HEK293 (cell line): ENCODE measurements at regions not wholly inside any gene's neighbourhood (a gene's known extent, or its start where the extent isn't known, plus 50 kb on each side); places are given as distances from the start of the nearest gene placed in this dataset.

ENCODE experiments used
- CTCF ChIA-PET: fragments of 350-600 bp; formaldehyde crosslinking; extraction: SDS; loops from one replicate; lab custom pipeline; 2021; ENCODE audit warnings: antibody characterized with exemption; lab: Yijun Ruan, JAX
- POLR2A ChIA-PET: fragments of 300-600 bp; formaldehyde crosslinking; extraction: SDS; loops from one replicate; lab custom pipeline; 2020; ENCODE audit warnings: antibody characterized with exemption, inconsistent platforms; lab: Yijun Ruan, JAX
- H3K27ac ChIP-seq: fragments of 200-500 bp; sonication (Bioruptor generic); 2 replicates; pipeline ENCODE4 v1.5.1; 2014; ENCODE audit warnings: low read depth, low read length, control low read depth, inconsistent platforms; ENCODE audit errors: extremely low read depth
- H3K36me3 ChIP-seq, 2 experiments: fragments of 200-500 bp in 1 of 2; sonication (Bioruptor generic) in 1 of 2; 1 replicate in 1 of 2; 2 replicates in 1 of 2; pipeline ENCODE4 v1.5.1; 2014 to 2017; ENCODE audit warnings: inconsistent platforms in 2 of 2, low read length in 2 of 2; ENCODE audit not compliant: control insufficient read depth in 2 of 2, insufficient read depth in 1 of 2
- H3K4me1 ChIP-seq: fragments of 200-500 bp; sonication (Bioruptor generic); 2 replicates; pipeline ENCODE4 v1.5.1; 2014; ENCODE audit warnings: mild to moderate bottlenecking, low read length, inconsistent platforms; ENCODE audit not compliant: control insufficient read depth, insufficient read depth
- H3K4me3 ChIP-seq: 2 replicates; pipeline ENCODE4 v1.5.1; 2011; ENCODE audit warnings: low read depth, mild to moderate bottlenecking, control low read depth, low read length, moderate library complexity
- H3K9me3 ChIP-seq: fragments of 200-500 bp; sonication (Bioruptor generic); 2 replicates; pipeline ENCODE4 v1.5.1; 2014; ENCODE audit warnings: low read depth, low read length, inconsistent platforms; ENCODE audit not compliant: control insufficient read depth, insufficient read depth
- FEZF1 ChIP-seq: fragments of 450-650 bp; formaldehyde crosslinking; IDR thresholded peaks from 2 replicates; pipeline ENCODE4 v1.5.1; 2016; ENCODE audit warnings: missing biosample characterization, missing genetic modification characterization
- TRIM28 ChIP-seq: IDR thresholded peaks from 2 replicates; pipeline ENCODE4 v1.6.1; 2011; ENCODE audit warnings: low read length, control low read depth, borderline replicate concordance
- ZBTB1 ChIP-seq: fragments of 450-650 bp; formaldehyde crosslinking; IDR thresholded peaks from 2 replicates; pipeline ENCODE4 v1.5.1; 2016; ENCODE audit warnings: missing biosample characterization, missing genetic modification characterization
- ZBTB8A ChIP-seq: fragments of 450-650 bp; formaldehyde crosslinking; IDR thresholded peaks from 2 replicates; pipeline ENCODE4 v1.5.1; 2016; ENCODE audit warnings: missing biosample characterization, missing genetic modification characterization
- ZFHX2 ChIP-seq: fragments of 450-650 bp; formaldehyde crosslinking; conservative IDR thresholded peaks from 2 replicates; pipeline ENCODE4 v1.5.1; 2016; ENCODE audit warnings: missing biosample characterization, missing genetic modification characterization
- ZNF146 ChIP-seq: fragments of 450-650 bp; formaldehyde crosslinking; IDR thresholded peaks from 2 replicates; pipeline ENCODE4 v1.5.1; 2016; ENCODE audit warnings: missing biosample characterization, missing genetic modification characterization
- ZNF157 ChIP-seq: fragments of 450-650 bp; formaldehyde crosslinking; IDR thresholded peaks from 2 replicates; pipeline ENCODE4 v1.5.1; 2016; ENCODE audit warnings: missing biosample characterization, missing genetic modification characterization
- ZNF19 ChIP-seq: fragments of 450-650 bp; formaldehyde crosslinking; IDR thresholded peaks from 2 replicates; pipeline ENCODE4; 2016; ENCODE audit warnings: missing biosample characterization, missing genetic modification characterization, low read depth
- ZNF23 ChIP-seq: fragments of 450-650 bp; formaldehyde crosslinking; IDR thresholded peaks from 2 replicates; pipeline ENCODE4 v1.5.1; 2016; ENCODE audit warnings: missing biosample characterization, missing genetic modification characterization, borderline replicate concordance
- ZNF311 ChIP-seq: fragments of 450-650 bp; formaldehyde crosslinking; IDR thresholded peaks from 2 replicates; pipeline ENCODE4 v1.5.1; 2017; ENCODE audit warnings: missing biosample characterization, missing genetic modification characterization, borderline replicate concordance
- ZNF335 ChIP-seq: fragments of 450-650 bp; formaldehyde crosslinking; conservative IDR thresholded peaks from 2 replicates; pipeline ENCODE4 v1.5.1; 2016; ENCODE audit warnings: missing biosample characterization, missing genetic modification characterization
- ZNF350 ChIP-seq: fragments of 450-650 bp; formaldehyde crosslinking; IDR thresholded peaks from 2 replicates; pipeline ENCODE4 v1.5.0; 2017; ENCODE audit warnings: missing biosample characterization, mild to moderate bottlenecking, missing genetic modification characterization
- ZNF37A ChIP-seq: fragments of 450-650 bp; IDR thresholded peaks from 2 replicates; pipeline ENCODE4 v1.5.1; 2018; ENCODE audit warnings: missing biosample characterization, missing genetic modification characterization
- ZNF391 ChIP-seq: fragments of 450-650 bp; formaldehyde crosslinking; IDR thresholded peaks from 2 replicates; pipeline ENCODE4 v1.5.1; 2016; ENCODE audit warnings: low read depth, missing biosample characterization, missing genetic modification characterization, borderline replicate concordance
- ZNF560 ChIP-seq: fragments of 450-650 bp; formaldehyde crosslinking; IDR thresholded peaks from 2 replicates; pipeline ENCODE4 v1.5.1; 2017; ENCODE audit warnings: missing biosample characterization, missing genetic modification characterization, borderline replicate concordance
- ZNF561 ChIP-seq: fragments of 450-650 bp; IDR thresholded peaks from 2 replicates; pipeline ENCODE4 v1.5.1; 2018; ENCODE audit warnings: missing biosample characterization, missing genetic modification characterization, borderline replicate concordance
- ZNF626 ChIP-seq: fragments of 450-650 bp; sonication (Bioruptor Pico); formaldehyde crosslinking; IDR thresholded peaks from 2 replicates; pipeline ENCODE4 v1.5.1; 2018; ENCODE audit warnings: missing biosample characterization, missing genetic modification characterization, inconsistent platforms
- ZNF843 ChIP-seq: fragments of 450-650 bp; formaldehyde crosslinking; IDR thresholded peaks from 2 replicates; pipeline ENCODE4 v1.5.1; 2016; ENCODE audit warnings: missing biosample characterization, missing genetic modification characterization
- ZSCAN16 ChIP-seq: fragments of 450-650 bp; formaldehyde crosslinking; IDR thresholded peaks from 2 replicates; pipeline ENCODE4 v1.5.1; 2016; ENCODE audit warnings: missing biosample characterization, missing genetic modification characterization
- TF ChIP-seq, protein P1 (sequence below): fragments of 450-650 bp; formaldehyde crosslinking; IDR thresholded peaks from 2 replicates; pipeline ENCODE4 v1.5.0; 2017; ENCODE audit warnings: missing biosample characterization, missing genetic modification characterization, borderline replicate concordance
- TF ChIP-seq, protein P2 (sequence below): fragments of 450-650 bp; formaldehyde crosslinking; IDR thresholded peaks from 2 replicates; pipeline ENCODE4 v1.5.1; 2016; ENCODE audit warnings: missing biosample characterization, missing genetic modification characterization

DNA sequence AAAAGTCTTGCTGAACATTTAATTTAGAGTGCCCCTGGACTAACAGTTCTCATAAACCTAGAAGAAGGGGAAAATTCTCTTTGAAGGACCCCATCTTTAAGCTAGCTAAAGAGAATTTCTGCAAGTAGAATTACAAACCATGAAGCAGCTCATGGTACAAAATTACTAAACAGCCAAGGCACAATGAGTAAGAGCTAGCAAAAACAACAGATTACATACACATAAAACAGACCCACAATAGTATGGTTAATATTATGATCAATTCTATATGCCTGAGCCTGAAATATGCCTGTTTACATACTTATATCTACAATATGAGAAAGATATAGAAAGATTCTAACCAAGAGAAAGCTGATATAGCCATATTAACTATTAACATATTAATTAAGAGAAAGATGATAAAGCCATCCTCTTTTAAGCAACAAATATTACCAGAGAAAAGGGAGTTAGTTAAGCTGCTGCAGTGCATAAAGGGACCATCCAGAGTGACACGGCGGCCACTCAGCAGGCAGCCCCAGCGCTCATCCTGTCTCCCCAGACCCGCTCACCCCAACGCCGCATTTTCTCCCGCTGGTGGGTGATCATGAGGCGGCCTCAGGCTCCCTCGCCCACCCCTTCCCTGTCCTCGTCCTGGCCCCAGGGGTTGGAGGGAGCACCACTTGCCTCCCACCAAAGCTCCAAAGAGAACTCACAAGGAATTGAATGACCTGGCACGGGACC, 98.4 kb upstream of the CARMIL1 start:
- TF ChIP-seq, protein P1, sequence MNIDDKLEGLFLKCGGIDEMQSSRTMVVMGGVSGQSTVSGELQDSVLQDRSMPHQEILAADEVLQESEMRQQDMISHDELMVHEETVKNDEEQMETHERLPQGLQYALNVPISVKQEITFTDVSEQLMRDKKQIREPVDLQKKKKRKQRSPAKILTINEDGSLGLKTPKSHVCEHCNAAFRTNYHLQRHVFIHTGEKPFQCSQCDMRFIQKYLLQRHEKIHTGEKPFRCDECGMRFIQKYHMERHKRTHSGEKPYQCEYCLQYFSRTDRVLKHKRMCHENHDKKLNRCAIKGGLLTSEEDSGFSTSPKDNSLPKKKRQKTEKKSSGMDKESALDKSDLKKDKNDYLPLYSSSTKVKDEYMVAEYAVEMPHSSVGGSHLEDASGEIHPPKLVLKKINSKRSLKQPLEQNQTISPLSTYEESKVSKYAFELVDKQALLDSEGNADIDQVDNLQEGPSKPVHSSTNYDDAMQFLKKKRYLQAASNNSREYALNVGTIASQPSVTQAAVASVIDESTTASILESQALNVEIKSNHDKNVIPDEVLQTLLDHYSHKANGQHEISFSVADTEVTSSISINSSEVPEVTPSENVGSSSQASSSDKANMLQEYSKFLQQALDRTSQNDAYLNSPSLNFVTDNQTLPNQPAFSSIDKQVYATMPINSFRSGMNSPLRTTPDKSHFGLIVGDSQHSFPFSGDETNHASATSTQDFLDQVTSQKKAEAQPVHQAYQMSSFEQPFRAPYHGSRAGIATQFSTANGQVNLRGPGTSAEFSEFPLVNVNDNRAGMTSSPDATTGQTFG (tag by site-specific recombination), result no peak
- TF ChIP-seq ZNF37A (tag by site-specific recombination), result no peak
- no peak for TF ChIP-seq ZNF311 (tag by site-specific recombination)
- no peak for TF ChIP-seq ZBTB8A (tag by site-specific recombination)
- TF ChIP-seq ZNF146 (tag by site-specific recombination), result no peak
- no peak for TF ChIP-seq FEZF1
- TF ChIP-seq, protein P2, sequence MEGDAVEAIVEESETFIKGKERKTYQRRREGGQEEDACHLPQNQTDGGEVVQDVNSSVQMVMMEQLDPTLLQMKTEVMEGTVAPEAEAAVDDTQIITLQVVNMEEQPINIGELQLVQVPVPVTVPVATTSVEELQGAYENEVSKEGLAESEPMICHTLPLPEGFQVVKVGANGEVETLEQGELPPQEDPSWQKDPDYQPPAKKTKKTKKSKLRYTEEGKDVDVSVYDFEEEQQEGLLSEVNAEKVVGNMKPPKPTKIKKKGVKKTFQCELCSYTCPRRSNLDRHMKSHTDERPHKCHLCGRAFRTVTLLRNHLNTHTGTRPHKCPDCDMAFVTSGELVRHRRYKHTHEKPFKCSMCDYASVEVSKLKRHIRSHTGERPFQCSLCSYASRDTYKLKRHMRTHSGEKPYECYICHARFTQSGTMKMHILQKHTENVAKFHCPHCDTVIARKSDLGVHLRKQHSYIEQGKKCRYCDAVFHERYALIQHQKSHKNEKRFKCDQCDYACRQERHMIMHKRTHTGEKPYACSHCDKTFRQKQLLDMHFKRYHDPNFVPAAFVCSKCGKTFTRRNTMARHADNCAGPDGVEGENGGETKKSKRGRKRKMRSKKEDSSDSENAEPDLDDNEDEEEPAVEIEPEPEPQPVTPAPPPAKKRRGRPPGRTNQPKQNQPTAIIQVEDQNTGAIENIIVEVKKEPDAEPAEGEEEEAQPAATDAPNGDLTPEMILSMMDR (tag by site-specific recombination), result no peak
- no peak for TF ChIP-seq ZNF23 (tag by site-specific recombination)
- ChIA-PET POLR2A (no interaction called here), CTCF (interaction anchor here (0.6 to 1.6 kb wide), 3 partner anchors 42 to 112 kb away, joined by 3 to 4 read pairs (median 3); no protein-coding TSS in a partner anchor)
- Histone ChIP-seq H3K4me3 (no peak overlapping the region), H3K27ac (no peak overlapping the region), H3K4me1 (peaks cover 3% of the 10 kb centered on the region; the same call in 1 of the 2 replicates), H3K36me3 (no peaks in the 10 kb centered on the region), H3K9me3 (no peaks in the 10 kb centered on the region)

DNA sequence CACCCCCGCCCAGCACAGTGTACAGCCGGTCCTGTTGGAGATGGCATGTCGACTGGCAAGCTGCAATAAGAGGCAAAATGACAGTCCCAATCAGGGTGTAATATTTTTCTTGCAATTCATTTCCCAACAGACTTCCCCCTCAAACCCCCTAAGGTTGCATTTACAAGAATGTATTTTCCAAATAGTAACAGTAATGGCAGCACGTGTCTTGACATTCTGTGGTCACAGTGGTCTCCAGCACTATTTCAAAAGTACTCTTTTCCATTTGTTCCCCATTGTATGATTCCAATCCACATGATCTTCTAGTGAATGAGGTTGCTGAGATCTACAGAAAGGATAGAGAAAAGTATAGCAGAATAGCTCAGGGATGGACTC, 97.8 kb upstream of the CARMIL1 start:
- TF ChIP-seq ZBTB1 (no peak), ZSCAN16 (tag by site-specific recombination) (no peak), ZNF19 (no peak), ZNF335 (tag by site-specific recombination) (no peak), ZNF37A (tag by site-specific recombination) (no peak), ZNF561 (no peak), ZFHX2 (no peak), ZNF560 (tag by site-specific recombination) (no peak), ZNF350 (no peak), ZNF843 (no peak), ZNF626 (no peak), TRIM28 (no peak)
- H3K4me3 ChIP-seq, result no peak overlapping the region
- POLR2A ChIA-PET, result no interaction called here
- no peaks in the 10 kb centered on the region for H3K9me3 ChIP-seq
- no peaks in the 10 kb centered on the region for H3K36me3 ChIP-seq
- CTCF ChIA-PET, result interaction anchor here (0.6 to 1.6 kb wide), 3 partner anchors 42 to 112 kb away, joined by 3 to 4 read pairs (median 3); no protein-coding TSS in a partner anchor
- H3K4me1 ChIP-seq, result peaks cover 3% of the 10 kb centered on the region; the same call in 1 of the 2 replicates
- no peak overlapping the region for H3K27ac ChIP-seq

DNA sequence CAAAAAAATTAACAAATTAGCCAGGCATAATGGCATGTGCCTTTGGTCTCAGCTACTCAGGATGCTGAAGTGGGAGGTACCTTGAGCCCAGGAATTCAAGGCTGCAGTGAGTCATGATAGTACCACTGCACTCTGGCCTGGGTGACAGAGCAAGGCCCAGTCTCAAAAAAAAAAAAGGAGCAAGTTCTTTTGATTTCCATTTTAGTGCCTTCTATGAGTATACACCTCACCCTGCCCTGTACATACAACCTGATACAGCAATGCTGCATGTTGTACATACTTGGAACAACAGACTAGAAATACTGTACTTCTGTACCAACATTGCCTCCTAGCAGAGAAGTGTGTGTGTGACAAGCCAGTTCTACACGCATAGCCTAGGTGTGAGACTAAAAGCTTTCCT, 97.3 kb upstream of the CARMIL1 start:
- H3K4me3 ChIP-seq, result no peak overlapping the region
- TF ChIP-seq ZNF157 (tag by site-specific recombination) (peak; percentile 32; the same call in 1 of the 2 replicates), ZNF391 (tag by site-specific recombination) (no peak)
- TF ChIP-seq, all 188 proteins: peak for 1
- peaks cover 3% of the 10 kb centered on the region; the same call in 1 of the 2 replicates for H3K4me1 ChIP-seq
- POLR2A ChIA-PET, result no interaction called here
- CTCF ChIA-PET, result interaction anchor here (0.8 to 1.6 kb wide), 4 partner anchors 12 to 113 kb away, joined by 3 to 4 read pairs (median 4); no protein-coding TSS in a partner anchor
- H3K27ac ChIP-seq, result no peak overlapping the region
- no peaks in the 10 kb centered on the region for H3K9me3 ChIP-seq
- H3K36me3 ChIP-seq, result no peaks in the 10 kb centered on the region
